Mesenchymal stem cell (in vitro differentiated cells and primary cell): ENCODE measurements at regions not wholly inside any gene's neighbourhood (a gene's known extent, or its start where the extent isn't known, plus 50 kb on each side); places are given as distances from the start of the nearest gene placed in this dataset.

ENCODE experiments used
- DNase-seq: peaks from one replicate; pipeline ENCODE4 v3.0.0-alpha.2; 2013
- H2AFZ ChIP-seq: one replicate; pipeline ENCODE4 v1.6.1; 2013; ENCODE audit warnings: low read depth, mild to moderate bottlenecking, control low read depth, inconsistent platforms, low read length, moderate library complexity
- H2AK5ac ChIP-seq: 2 replicates; pipeline ENCODE4 v1.6.1; 2013; ENCODE audit warnings: low read length, moderate library complexity, mild to moderate bottlenecking, inconsistent platforms; ENCODE audit not compliant: severe bottlenecking
- H2BK120ac ChIP-seq: one replicate; pipeline ENCODE4 v1.6.1; 2013; ENCODE audit warnings: low read depth, mild to moderate bottlenecking, inconsistent platforms, low read length, moderate library complexity
- H2BK12ac ChIP-seq, 2 experiments: one replicate each; pipeline ENCODE4 v1.6.1; 2013; ENCODE audit warnings: inconsistent platforms in 2 of 2, low read length in 2 of 2, mild to moderate bottlenecking in 2 of 2, moderate library complexity in 2 of 2, control low read depth in 1 of 2
- H2BK15ac ChIP-seq: one replicate; pipeline ENCODE4 v1.6.1; 2013; ENCODE audit warnings: mild to moderate bottlenecking, low read depth, inconsistent platforms; ENCODE audit not compliant: poor library complexity, severe bottlenecking
- H2BK5ac ChIP-seq: 2 replicates; pipeline ENCODE4 v1.6.1; 2013; ENCODE audit warnings: low read depth, mild to moderate bottlenecking, low read length, control low read depth, inconsistent platforms; ENCODE audit not compliant: poor library complexity, severe bottlenecking
- H3K14ac ChIP-seq, 2 experiments: one replicate each; pipeline ENCODE4 v1.6.1; 2013; ENCODE audit warnings: inconsistent platforms in 2 of 2, low read length in 2 of 2, control low read depth in 1 of 2, mild to moderate bottlenecking in 1 of 2, moderate library complexity in 1 of 2
- H3K18ac ChIP-seq, 2 experiments: one replicate each; pipeline ENCODE4 v1.6.1; 2013; ENCODE audit warnings: inconsistent platforms in 2 of 2, low read length in 2 of 2, control low read depth in 1 of 2, low read depth in 1 of 2, mild to moderate bottlenecking in 1 of 2
- H3K23ac ChIP-seq, 2 experiments: one replicate each; pipeline ENCODE4 v1.6.1; 2013; ENCODE audit warnings: inconsistent platforms in 2 of 2, low read length in 2 of 2, mild to moderate bottlenecking in 2 of 2, moderate library complexity in 2 of 2, control low read depth in 1 of 2
- H3K27ac ChIP-seq: 2 replicates; pipeline ENCODE4 v1.5.1; 2013; ENCODE audit warnings: mild to moderate bottlenecking, moderate library complexity, low read length, control low read depth, inconsistent platforms; ENCODE audit not compliant: poor library complexity, severe bottlenecking
- H3K27me3 ChIP-seq, 2 experiments: 2 replicates each; pipeline versions ENCODE4 v1.6.1 to v1.7.0; 2013; ENCODE audit warnings: low read length in 2 of 2, mild to moderate bottlenecking in 2 of 2, moderate library complexity in 2 of 2, control low read depth in 1 of 2, inconsistent platforms in 1 of 2; ENCODE audit not compliant: control insufficient read depth in 1 of 2, insufficient read depth in 1 of 2
- H3K36me3 ChIP-seq, 2 experiments: 2 replicates each; pipeline versions ENCODE4 v1.6.1 to v1.7.0; 2013; ENCODE audit warnings: low read length in 2 of 2, control low read depth in 1 of 2, inconsistent platforms in 1 of 2, low read depth in 1 of 2, mild to moderate bottlenecking in 1 of 2; ENCODE audit not compliant: insufficient read depth in 2 of 2, control insufficient read depth in 1 of 2
- H3K4ac ChIP-seq, 2 experiments: one replicate each; pipeline ENCODE4 v1.6.1; 2013; ENCODE audit warnings: inconsistent platforms in 2 of 2, low read length in 2 of 2, mild to moderate bottlenecking in 2 of 2, moderate library complexity in 2 of 2, control low read depth in 1 of 2, low read depth in 1 of 2
- H3K4me1 ChIP-seq: 2 replicates; pipeline ENCODE4 v1.6.1; 2013; ENCODE audit warnings: low read depth, low read length, control low read depth; ENCODE audit not compliant: control insufficient read depth, insufficient read depth
- H3K4me2 ChIP-seq: 2 replicates; pipeline ENCODE4 v1.6.1; 2013; ENCODE audit warnings: low read length, mild to moderate bottlenecking, inconsistent platforms; ENCODE audit not compliant: poor library complexity, severe bottlenecking
- H3K4me3 ChIP-seq, 2 experiments: 2 replicates each; pipeline versions ENCODE4 v1.5.1 to v1.7.0; 2013; ENCODE audit warnings: low read length in 2 of 2, mild to moderate bottlenecking in 2 of 2, control low read depth in 1 of 2, low read depth in 1 of 2; ENCODE audit not compliant: insufficient read depth in 1 of 2
- H3K79me1 ChIP-seq: replicated peaks from 2 replicates; pipeline ENCODE4 v1.6.1; 2013; ENCODE audit warnings: mild to moderate bottlenecking, control low read depth, low read length, inconsistent platforms; ENCODE audit not compliant: poor library complexity, severe bottlenecking
- H3K9ac ChIP-seq: 2 replicates; pipeline ENCODE4 v1.7.0; 2013; ENCODE audit warnings: mild to moderate bottlenecking, low read length, moderate library complexity
- H3K9me3 ChIP-seq: 2 replicates; pipeline ENCODE4 v1.7.0; 2013; ENCODE audit warnings: mild to moderate bottlenecking, low read length; ENCODE audit not compliant: control insufficient read depth
- H4K8ac ChIP-seq: one replicate; pipeline ENCODE4 v1.6.1; 2013; ENCODE audit warnings: inconsistent platforms, mild to moderate bottlenecking, low read length, moderate library complexity
- H4K91ac ChIP-seq: one replicate; pipeline ENCODE4 v1.6.1; 2013; ENCODE audit warnings: mild to moderate bottlenecking, low read length, inconsistent platforms
- WGBS: methylation state at CpG from one replicate; pipeline ENCODE4 v1.1.7; 2013; ENCODE audit warnings: mixed read lengths; 5-methylcytosine and 5-hydroxymethylcytosine counted together

DNA sequence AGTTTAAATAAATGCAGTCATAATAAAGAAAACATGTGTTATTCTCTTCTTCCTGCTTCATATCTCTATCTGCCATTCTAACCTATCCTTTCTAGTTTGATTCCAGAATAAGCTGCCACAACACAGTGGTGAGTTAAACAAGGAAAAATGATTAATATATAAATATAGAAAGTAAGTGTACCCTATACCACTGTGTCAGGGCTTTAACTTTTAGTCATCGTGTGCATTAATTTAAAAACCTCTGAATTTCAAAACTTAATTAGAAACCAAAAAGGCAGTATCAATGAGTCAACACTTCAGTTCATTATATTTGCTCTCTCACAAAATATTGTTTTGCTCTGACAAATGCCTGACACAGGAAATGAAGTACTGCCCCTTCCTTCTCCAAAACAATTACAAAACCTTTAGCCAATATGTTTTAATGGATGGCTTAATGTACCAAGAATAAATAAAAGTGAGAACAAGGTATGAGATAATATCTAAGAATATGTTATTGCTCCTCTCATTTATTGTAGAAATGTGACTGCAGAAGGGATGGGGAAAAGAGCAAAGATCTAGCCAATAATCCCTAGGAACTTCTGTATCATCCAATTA, 634.8 kb downstream of the KCNT2 start:
- Histone ChIP-seq H2AK5ac (no peak overlapping the region), H3K36me3 (no peaks in the 10 kb centered on the region), H3K9me3 (no peaks in the 10 kb centered on the region), H3K27me3 (no peaks in the 10 kb centered on the region), H3K4ac (no peak overlapping the region), H2AFZ (no peak overlapping the region), H3K4me3 (no peak overlapping the region), H4K8ac (no peak overlapping the region), H3K4me1 (no peaks in the 10 kb centered on the region), H3K23ac (no peak overlapping the region), H2BK12ac (no peak overlapping the region), H3K18ac (no peak overlapping the region), H3K79me1 (no peaks in the 10 kb centered on the region), H3K27ac (no peak overlapping the region), H2BK120ac (no peak overlapping the region), H3K14ac (no peak overlapping the region), H2BK5ac (no peak overlapping the region), H4K91ac (no peak overlapping the region), H2BK15ac (no peak overlapping the region), H3K9ac (no peak overlapping the region), H3K4me2 (no peak overlapping the region)
- 90% methylated on average over 1 of the region's 1 CpG for WGBS
- DNase-seq = no peak

DNA sequence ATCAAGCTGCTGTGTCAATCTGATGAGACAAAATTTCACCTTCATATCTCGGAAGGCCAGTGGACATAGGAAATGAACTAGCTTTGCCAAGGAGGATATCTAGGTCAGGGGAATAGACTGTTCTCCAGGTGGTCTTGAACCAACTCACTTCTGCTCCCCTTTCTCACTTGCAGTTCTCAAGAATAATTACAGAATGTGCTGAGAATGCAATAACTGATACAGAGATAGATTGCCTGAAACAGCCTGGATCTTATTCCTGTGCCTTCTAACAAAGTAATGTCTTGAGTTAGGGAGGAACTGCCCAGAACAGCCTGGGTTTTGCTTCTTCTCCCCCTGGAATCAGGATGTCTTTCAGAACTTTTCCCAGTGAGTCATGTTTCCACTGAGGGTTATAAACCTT, 636.7 kb downstream of the KCNT2 start:
- Histone ChIP-seq H3K27ac (no peak overlapping the region), H2BK15ac (no peak overlapping the region), H3K4me3 (no peak overlapping the region), H3K4me2 (no peak overlapping the region), H2AK5ac (no peak overlapping the region), H3K9ac (no peak overlapping the region), H3K27me3 (no peaks in the 10 kb centered on the region), H4K91ac (no peak overlapping the region), H3K4me1 (no peaks in the 10 kb centered on the region), H4K8ac (no peak overlapping the region), H2BK5ac (no peak overlapping the region), H3K36me3 (no peaks in the 10 kb centered on the region), H2BK120ac (no peak overlapping the region), H3K18ac (no peak overlapping the region), H2BK12ac (no peak overlapping the region), H3K9me3 (no peaks in the 10 kb centered on the region), H3K14ac (no peak overlapping the region), H2AFZ (no peak overlapping the region), H3K4ac (no peak overlapping the region), H3K79me1 (no peaks in the 10 kb centered on the region), H3K23ac (no peak overlapping the region)
- WGBS = 94% methylated on average over 1 of the region's 1 CpG
- DNase-seq = no peak

DNA sequence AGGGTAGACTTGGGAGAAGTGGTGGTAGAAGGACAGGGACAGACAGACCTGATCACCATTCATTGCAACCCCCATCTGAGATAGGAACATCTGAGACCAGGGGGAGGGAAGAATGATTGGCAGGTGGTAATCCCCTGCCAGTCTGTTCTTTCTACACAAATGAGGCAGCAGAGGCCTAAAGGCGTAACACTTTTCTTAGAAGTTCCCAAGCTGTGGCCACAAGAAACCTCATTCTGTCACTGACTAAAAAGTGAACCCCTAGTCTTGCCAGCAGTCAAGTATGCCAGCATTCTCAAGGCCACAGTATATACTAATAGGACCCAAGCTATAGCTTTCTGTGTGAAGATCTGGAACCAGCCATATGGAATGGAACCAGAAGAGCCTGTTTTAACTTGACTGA, 638.0 kb downstream of the KCNT2 start:
- Histone ChIP-seq H3K27me3 (no peaks in the 10 kb centered on the region), H3K4me2 (no peak overlapping the region), H3K14ac (no peak overlapping the region), H3K4ac (no peak overlapping the region), H3K9me3 (no peaks in the 10 kb centered on the region), H2AK5ac (no peak overlapping the region), H2BK120ac (no peak overlapping the region), H3K9ac (no peak overlapping the region), H3K23ac (no peak overlapping the region), H4K91ac (no peak overlapping the region), H3K18ac (no peak overlapping the region), H4K8ac (no peak overlapping the region), H3K79me1 (no peaks in the 10 kb centered on the region), H3K4me1 (no peaks in the 10 kb centered on the region), H3K27ac (no peak overlapping the region), H3K4me3 (no peak overlapping the region), H2BK15ac (no peak overlapping the region), H2AFZ (no peak overlapping the region), H3K36me3 (no peaks in the 10 kb centered on the region), H2BK12ac (no peak overlapping the region), H2BK5ac (no peak overlapping the region)
- DNase-seq = no peak
- WGBS = 83% methylated on average over 1 of the region's 1 CpG

DNA sequence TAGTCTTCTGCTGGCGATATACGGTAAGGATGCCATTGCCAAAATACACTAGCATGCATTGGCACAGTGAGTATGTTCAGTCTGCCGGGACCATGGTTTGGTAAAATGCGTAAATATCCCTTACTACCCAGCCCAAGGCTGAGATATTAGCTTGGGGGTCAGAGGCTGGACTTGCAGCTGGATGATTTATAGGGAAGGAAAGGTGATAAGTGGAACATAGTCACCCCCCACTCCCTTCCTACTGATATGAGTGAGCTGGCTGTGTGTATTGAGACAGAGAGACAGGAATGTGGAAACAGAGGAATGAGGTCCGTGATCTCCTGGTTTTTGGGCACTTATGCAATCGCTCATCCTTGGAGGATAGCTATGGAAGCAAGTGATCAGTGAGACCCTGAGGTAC, 642.8 kb downstream of the KCNT2 start:
- DNase-seq = no peak
- no peaks in the 10 kb centered on the region for H3K27me3 ChIP-seq
- no peak overlapping the region for H2AK5ac ChIP-seq
- H2BK15ac ChIP-seq = no peak overlapping the region
- no peak overlapping the region for H3K27ac ChIP-seq
- H3K4me1 ChIP-seq = no peaks in the 10 kb centered on the region
- no peak overlapping the region for H3K9ac ChIP-seq
- no peak overlapping the region for H3K18ac ChIP-seq
- H2BK5ac ChIP-seq = no peak overlapping the region
- no peak overlapping the region for H4K8ac ChIP-seq
- H2BK12ac ChIP-seq = no peak overlapping the region
- H3K23ac ChIP-seq = no peak overlapping the region
- no peak overlapping the region for H3K4me2 ChIP-seq
- no peak overlapping the region for H4K91ac ChIP-seq
- H3K4me3 ChIP-seq = no peak overlapping the region
- no peak overlapping the region for H2BK120ac ChIP-seq
- H3K14ac ChIP-seq = no peak overlapping the region
- H2AFZ ChIP-seq = no peak overlapping the region
- 92% methylated on average over 4 of the region's 6 CpGs for WGBS
- no peaks in the 10 kb centered on the region for H3K36me3 ChIP-seq
- no peak overlapping the region for H3K4ac ChIP-seq
- no peaks in the 10 kb centered on the region for H3K79me1 ChIP-seq
- H3K9me3 ChIP-seq = no peaks in the 10 kb centered on the region
